Loucy (cell line): ENCODE measurements at regions not wholly inside any gene's neighbourhood (a gene's known extent, or its start where the extent isn't known, plus 50 kb on each side); places are given as distances from the start of the nearest gene placed in this dataset.

ENCODE experiments used
- H2AFZ ChIP-seq: fragments of 200-600 bp; sonication (generic); 2 replicates; pipeline ENCODE4 v1.6.0; 2016; ENCODE audit warnings: antibody characterized with exemption, mild to moderate bottlenecking, low read length, moderate library complexity
- H3F3A ChIP-seq: fragments of 200-600 bp; 2 replicates; pipeline ENCODE4 v1.6.0; 2016; ENCODE audit warnings: antibody characterized with exemption, low read depth, mild to moderate bottlenecking
- H3K27me3 ChIP-seq: fragments of 200-600 bp; sonication (generic); 2 replicates; pipeline ENCODE4 v1.6.1; 2014; ENCODE audit warnings: low read length, mild to moderate bottlenecking; ENCODE audit not compliant: insufficient read depth, poor library complexity, severe bottlenecking
- H3K36me3 ChIP-seq: fragments of 200-600 bp; sonication (generic); 2 replicates; pipeline ENCODE4 v1.6.1; 2016; ENCODE audit warnings: low read length; ENCODE audit not compliant: insufficient read depth
- H3K4me1 ChIP-seq: fragments of 200-600 bp; sonication (generic); 2 replicates; pipeline ENCODE4 v1.5.1; 2014; ENCODE audit warnings: low read length, mild to moderate bottlenecking; ENCODE audit not compliant: insufficient read depth, poor library complexity, severe bottlenecking
- H3K4me2 ChIP-seq: fragments of 200-600 bp; sonication (generic); 2 replicates; pipeline ENCODE4 v1.6.0; 2014; ENCODE audit warnings: antibody characterized with exemption, low read length, low read depth, mild to moderate bottlenecking; ENCODE audit not compliant: poor library complexity, severe bottlenecking
- H3K4me3 ChIP-seq: fragments of 200-600 bp; sonication (generic); 2 replicates; pipeline ENCODE4 v1.5.1; 2014; ENCODE audit warnings: low read length, mild to moderate bottlenecking, mixed read lengths; ENCODE audit not compliant: poor library complexity, severe bottlenecking
- H3K79me2 ChIP-seq: fragments of 200-600 bp; sonication (generic); 2 replicates; pipeline ENCODE4 v1.6.1; 2014; ENCODE audit warnings: low read length; ENCODE audit not compliant: insufficient read depth
- H3K9ac ChIP-seq: fragments of 200-600 bp; sonication (generic); 2 replicates; pipeline ENCODE4 v1.6.0; 2014; ENCODE audit warnings: mild to moderate bottlenecking, low read depth, low read length, moderate library complexity; ENCODE audit not compliant: poor library complexity, severe bottlenecking
- H3K9me2 ChIP-seq: fragments of 200-600 bp; sonication (generic); replicated peaks from 2 replicates; pipeline ENCODE4 v1.6.1; 2016; ENCODE audit warnings: low read depth, low read length, mixed read lengths
- H3K9me3 ChIP-seq: fragments of 200-600 bp; sonication (generic); 2 replicates; pipeline ENCODE4 v1.6.1; 2014; ENCODE audit warnings: mild to moderate bottlenecking, antibody characterized with exemption, low read length, low read depth; ENCODE audit not compliant: insufficient read depth
- H4K20me1 ChIP-seq: fragments of 200-600 bp; sonication (generic); 2 replicates; pipeline ENCODE4 v1.6.0; 2014; ENCODE audit warnings: antibody characterized with exemption, low read length, mild to moderate bottlenecking; ENCODE audit not compliant: insufficient read depth, poor library complexity, severe bottlenecking
- EZH2phosphoT487 ChIP-seq: fragments of 200-600 bp; IDR thresholded peaks from 2 replicates; pipeline ENCODE4 v1.6.1; 2018; ENCODE audit warnings: antibody characterized with exemption, mild to moderate bottlenecking, moderate library complexity, borderline replicate concordance
- TF ChIP-seq, protein P1 (sequence below): fragments of 200-600 bp; sonication (generic); conservative IDR thresholded peaks from 2 replicates; pipeline ENCODE4 v1.5.1; 2014; ENCODE audit warnings: mild to moderate bottlenecking, antibody characterized with exemption, low read length

DNA sequence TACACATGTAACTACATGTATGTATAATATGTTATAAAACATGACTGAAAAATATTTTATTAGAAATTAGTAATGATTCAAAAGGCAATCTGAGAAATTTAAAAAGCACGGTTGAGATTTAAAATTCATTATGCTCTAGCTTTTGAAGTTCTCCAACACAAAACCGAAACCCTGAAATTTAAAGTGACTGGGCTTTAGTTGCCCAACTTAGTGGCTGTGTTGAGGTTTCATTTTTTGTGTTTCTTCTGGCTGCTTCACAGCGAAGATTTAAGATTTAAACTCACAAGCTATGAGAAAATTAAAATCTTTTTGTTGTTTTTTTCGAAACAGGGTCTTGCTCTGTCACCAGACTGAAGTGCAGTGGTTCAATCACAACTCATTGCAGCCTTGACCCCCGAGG, 1058.7 kb downstream of the NCAM2 start:
- Histone ChIP-seq H3K9ac (no peak overlapping the region), H4K20me1 (no peaks in the 10 kb centered on the region), H3K9me3 (0 out of 2 replicates have a peak, but pooled peaks cover 2% of the 10 kb centered on the region), H3K79me2 (no peaks in the 10 kb centered on the region), H3K4me2 (no peak overlapping the region), H3K4me1 (no peaks in the 10 kb centered on the region), H3F3A (no peaks in the 10 kb centered on the region), H3K36me3 (no peaks in the 10 kb centered on the region), H3K4me3 (no peak overlapping the region), H2AFZ (no peak overlapping the region), H3K27me3 (no peaks in the 10 kb centered on the region), H3K9me2 (no peaks in the 10 kb centered on the region)
- TF ChIP-seq, protein P1, sequence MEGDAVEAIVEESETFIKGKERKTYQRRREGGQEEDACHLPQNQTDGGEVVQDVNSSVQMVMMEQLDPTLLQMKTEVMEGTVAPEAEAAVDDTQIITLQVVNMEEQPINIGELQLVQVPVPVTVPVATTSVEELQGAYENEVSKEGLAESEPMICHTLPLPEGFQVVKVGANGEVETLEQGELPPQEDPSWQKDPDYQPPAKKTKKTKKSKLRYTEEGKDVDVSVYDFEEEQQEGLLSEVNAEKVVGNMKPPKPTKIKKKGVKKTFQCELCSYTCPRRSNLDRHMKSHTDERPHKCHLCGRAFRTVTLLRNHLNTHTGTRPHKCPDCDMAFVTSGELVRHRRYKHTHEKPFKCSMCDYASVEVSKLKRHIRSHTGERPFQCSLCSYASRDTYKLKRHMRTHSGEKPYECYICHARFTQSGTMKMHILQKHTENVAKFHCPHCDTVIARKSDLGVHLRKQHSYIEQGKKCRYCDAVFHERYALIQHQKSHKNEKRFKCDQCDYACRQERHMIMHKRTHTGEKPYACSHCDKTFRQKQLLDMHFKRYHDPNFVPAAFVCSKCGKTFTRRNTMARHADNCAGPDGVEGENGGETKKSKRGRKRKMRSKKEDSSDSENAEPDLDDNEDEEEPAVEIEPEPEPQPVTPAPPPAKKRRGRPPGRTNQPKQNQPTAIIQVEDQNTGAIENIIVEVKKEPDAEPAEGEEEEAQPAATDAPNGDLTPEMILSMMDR: no peak
- TF ChIP-seq EZH2phosphoT487: no peak

DNA sequence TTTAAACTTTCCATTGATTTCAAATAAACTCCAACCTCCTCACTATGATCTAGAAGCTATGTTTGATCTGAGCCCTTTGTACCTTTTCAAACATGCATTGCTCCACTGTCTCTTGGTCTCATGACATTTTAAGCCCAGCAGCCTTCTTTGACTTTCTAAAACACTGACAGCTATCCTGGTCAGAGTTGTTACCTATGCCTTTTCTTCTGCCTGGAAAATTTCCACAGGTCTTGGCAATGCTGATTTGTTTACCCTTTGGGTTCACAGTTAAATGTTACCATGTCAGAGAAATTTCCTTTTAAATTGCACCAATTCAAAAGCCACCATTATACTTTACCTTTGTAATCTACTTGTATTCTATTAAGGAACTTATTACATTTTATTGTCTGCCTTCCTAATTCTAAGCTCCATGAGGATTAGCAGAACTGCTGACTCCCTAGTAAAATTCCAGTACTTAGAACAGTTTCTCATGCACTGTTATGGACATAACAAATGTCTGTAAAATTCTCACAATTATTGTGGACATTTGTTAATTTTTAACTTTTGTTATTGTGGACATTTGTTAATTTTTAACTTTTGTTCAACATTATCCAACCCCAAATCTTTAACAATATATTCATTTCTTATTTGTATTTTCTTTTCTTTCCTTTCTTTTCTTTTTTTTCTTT, 1064.4 kb downstream of the NCAM2 start:
- no peak overlapping the region for H2AFZ ChIP-seq
- H3K9me3 ChIP-seq: no peaks in the 10 kb centered on the region
- H3K4me1 ChIP-seq: no peaks in the 10 kb centered on the region

DNA sequence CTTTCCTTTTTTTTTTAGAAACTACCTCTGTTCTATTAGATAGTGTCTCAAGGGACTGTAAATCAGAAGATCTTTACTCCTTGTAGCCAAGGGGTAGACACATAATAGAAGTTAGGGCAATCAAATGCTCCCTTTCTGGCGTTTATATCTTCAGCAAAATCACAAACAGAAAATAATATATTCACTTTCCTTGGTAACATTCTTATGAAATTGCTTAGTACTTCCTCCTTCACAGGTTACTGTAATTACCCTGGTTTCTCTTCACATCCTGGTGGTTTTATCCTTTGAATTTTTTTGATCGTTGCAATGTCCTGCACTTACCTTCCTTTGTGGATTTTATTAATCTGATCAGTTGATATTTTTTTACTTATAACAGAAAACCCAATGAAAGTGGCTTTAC, 1064.9 kb downstream of the NCAM2 start:
- Histone ChIP-seq H3K79me2 (no peaks in the 10 kb centered on the region), H3K27me3 (no peaks in the 10 kb centered on the region), H3K9me3 (no peaks in the 10 kb centered on the region), H3K9ac (no peak overlapping the region), H3K4me3 (no peak overlapping the region), H3K4me1 (no peaks in the 10 kb centered on the region), H3K4me2 (no peak overlapping the region), H4K20me1 (no peaks in the 10 kb centered on the region), H3K9me2 (no peaks in the 10 kb centered on the region), H3K36me3 (no peaks in the 10 kb centered on the region), H3F3A (no peaks in the 10 kb centered on the region), H2AFZ (no peak overlapping the region)
- TF ChIP-seq, protein P1: no peak
- TF ChIP-seq EZH2phosphoT487: no peak

More for the DNA sequence above, 1064.4 kb downstream of the NCAM2 start:
- Histone ChIP-seq H3K27me3 (no peaks in the 10 kb centered on the region), H3K9me2 (no peaks in the 10 kb centered on the region), H3K79me2 (no peaks in the 10 kb centered on the region), H3K4me2 (no peak overlapping the region), H3K36me3 (no peaks in the 10 kb centered on the region), H3K4me3 (no peak overlapping the region), H3F3A (no peaks in the 10 kb centered on the region), H4K20me1 (no peaks in the 10 kb centered on the region), H3K9ac (no peak overlapping the region)
- no peak for TF ChIP-seq EZH2phosphoT487
- TF ChIP-seq, protein P1: no peak
